Left ventricle myocardium superior (tissue), 1 donor: ENCODE measurements at regions not wholly inside any gene's neighbourhood (a gene's known extent, or its start where the extent isn't known, plus 50 kb on each side); places are given as distances from the start of the nearest gene placed in this dataset.
"Not testable (repeated sequence)": the region's sequence is repeated elsewhere in the genome, so short reads cannot be mapped to it uniquely, and the experiment has no call there.

ENCODE experiments used
- ATAC-seq: fragments of 200-7000 bp; cut with Tn5 transposase; one replicate; pipeline ENCODE4 v1.9.1; 2020; ENCODE audit warnings: mild to moderate bottlenecking, moderate library complexity
- DNase-seq: peaks from one replicate; pipeline ENCODE4 v3.0.0-alpha.2; 2020
- intact Hi-C: fragments of 100-400 bp; cut with micrococcal nuclease; formaldehyde crosslinking; loops from one replicate; pipeline ENCODE4 v1.11.0; 2022
- donor health status: DM: no; HTN: yes; CAD: no; lungs with severe emphysema.

GRCh38 chr14:28941758-28942157, 175.2 kb downstream of the FOXG1 start:
- no peak for DNase-seq
- intact Hi-C loops, result no loop called here
- no peak for ATAC-seq

GRCh38 chr14:28944605-28945004, 178.0 kb downstream of the FOXG1 start:
- DNase-seq (no peak), ATAC-seq (no peak)
- intact Hi-C loops, result no loop called here

GRCh38 chr14:28946267-28946666, 179.7 kb downstream of the FOXG1 start:
- ATAC-seq (no peak), DNase-seq (no peak)
- intact Hi-C loops, result no loop called here

GRCh38 chr14:28949503-28949902, 182.9 kb downstream of the FOXG1 start:
- DNase-seq (no peak), ATAC-seq (no peak)
- intact Hi-C loops, result no loop called here

- ATAC-seq (no peak), DNase-seq (no peak)
- intact Hi-C loops, result no loop called here
These were observed 185.6 kb downstream of the FOXG1 start for GRCh38 chr14:28952161-28952560.

GRCh38 chr14:28952666-28953065, 186.1 kb downstream of the FOXG1 start:
- DNase-seq (no peak), ATAC-seq (no peak)
- intact Hi-C loops, result no loop called here

- intact Hi-C loops, result no loop called here
- no peak for ATAC-seq
- DNase-seq, result no peak
These were observed 187.4 kb downstream of the FOXG1 start for GRCh38 chr14:28953973-28954372.

- intact Hi-C loops, result no loop called here
- ATAC-seq (no peak), DNase-seq (no peak)
These were observed 200.0 kb downstream of the FOXG1 start for GRCh38 chr14:28966416-28967233.

- intact Hi-C loops, result no loop called here
- ATAC-seq, result no peak
- no peak for DNase-seq
These were observed 208.5 kb downstream of the FOXG1 start for GRCh38 chr14:28975084-28975483.

GRCh38 chr14:28982228-28982627, 215.6 kb downstream of the FOXG1 start:
- intact Hi-C loops, result no loop called here
- DNase-seq, result no peak
- no peak for ATAC-seq

GRCh38 chr14:28983279-28983678, 216.7 kb downstream of the FOXG1 start:
- intact Hi-C loops, result no loop called here
- ATAC-seq, result no peak
- no peak for DNase-seq

GRCh38 chr14:28987516-28987915, 220.9 kb downstream of the FOXG1 start:
- ATAC-seq (no peak), DNase-seq (no peak)
- intact Hi-C loops, result no loop called here

GRCh38 chr14:28997196-28997595, 230.6 kb downstream of the FOXG1 start:
- ATAC-seq, intact Hi-C loops, DNase-seq: not testable (repeated sequence)

GRCh38 chr14:28999656-29000055, 233.1 kb downstream of the FOXG1 start:
- ATAC-seq, result no peak
- DNase-seq, result no peak
- intact Hi-C loops, result no loop called here

- no peak for ATAC-seq
- intact Hi-C loops, result no loop called here
- DNase-seq, result no peak
These were observed 239.1 kb downstream of the FOXG1 start for GRCh38 chr14:29005647-29006046.

GRCh38 chr14:29007990-29008389, 241.4 kb downstream of the FOXG1 start:
- DNase-seq (no peak), ATAC-seq (no peak)
- intact Hi-C loops, result no loop called here

- intact Hi-C loops, result no loop called here
- ATAC-seq (no peak), DNase-seq (peak; percentile 23)
These were observed 249.7 kb downstream of the FOXG1 start for GRCh38 chr14:29016050-29016900.

GRCh38 chr14:29023505-29023904, 256.9 kb downstream of the FOXG1 start:
- ATAC-seq, intact Hi-C loops, DNase-seq: not testable (repeated sequence)

GRCh38 chr14:29027441-29027840, 260.9 kb downstream of the FOXG1 start:
- intact Hi-C loops, DNase-seq, ATAC-seq: not testable (repeated sequence)

GRCh38 chr14:29027941-29028705, 261.5 kb downstream of the FOXG1 start:
- ATAC-seq, intact Hi-C loops, DNase-seq: not testable (repeated sequence)
